Stimulated activated CD8-positive, alpha-beta memory T cell treated with anti-CD3 and anti-CD28 coated beads, Interleukin-4, amount 100 ng/mL, for 1 hour (primary cell): ENCODE measurements at regions not wholly inside any gene's neighbourhood (a gene's known extent, or its start where the extent isn't known, plus 50 kb on each side); places are given as distances from the start of the nearest gene placed in this dataset.

Experiments
- DNase-seq, 2 donors: peaks; one replicate each; pipeline ENCODE4 v3.0.0-alpha.2; 2020; ENCODE audit warnings: low read depth in 2 of 2, low spot score in 1 of 2

GRCh38 chr11:15800111-15800800 lies 556.1 kb downstream of the SOX6 start:
- no peak for DNase-seq

GRCh38 chr11:15801126-15801525 lies 555.2 kb downstream of the SOX6 start:
- no peak for DNase-seq

- DNase-seq, result no peak
These were observed 554.7 kb downstream of the SOX6 start for GRCh38 chr11:15801616-15802015.

- DNase-seq, result no peak
These were observed 550.6 kb downstream of the SOX6 start for GRCh38 chr11:15805726-15806125.

GRCh38 chr11:15806217-15806616 lies 550.1 kb downstream of the SOX6 start:
- no peak for DNase-seq

- DNase-seq, result no peak
These were observed 548.5 kb downstream of the SOX6 start for GRCh38 chr11:15807827-15808226.

- DNase-seq, result no peak
These were observed 546.3 kb downstream of the SOX6 start for GRCh38 chr11:15810082-15810481.

- DNase-seq, result no peak
These were observed 545.8 kb downstream of the SOX6 start for GRCh38 chr11:15810525-15810924.

GRCh38 chr11:15815246-15816195 lies 540.8 kb downstream of the SOX6 start:
- no peak for DNase-seq

GRCh38 chr11:15816260-15816871 lies 540.0 kb downstream of the SOX6 start:
- DNase-seq, result no peak

- DNase-seq, result no peak
These were observed 539.3 kb downstream of the SOX6 start for GRCh38 chr11:15817001-15817400.

- DNase-seq, result no peak
These were observed 538.1 kb downstream of the SOX6 start for GRCh38 chr11:15818132-15818842.

- DNase-seq, result no peak
These were observed 536.6 kb downstream of the SOX6 start for GRCh38 chr11:15819679-15820286.

- DNase-seq, result no peak
These were observed 534.9 kb downstream of the SOX6 start for GRCh38 chr11:15821451-15821850.

- DNase-seq, result no peak
These were observed 532.3 kb downstream of the SOX6 start for GRCh38 chr11:15824060-15824459.

GRCh38 chr11:15825976-15826650 lies 530.2 kb downstream of the SOX6 start:
- no peak for DNase-seq

GRCh38 chr11:15826826-15827225 lies 529.5 kb downstream of the SOX6 start:
- DNase-seq, result no peak

GRCh38 chr11:15828215-15828853 lies 528.0 kb downstream of the SOX6 start:
- DNase-seq, result no peak

- no peak for DNase-seq
These were observed 527.0 kb downstream of the SOX6 start for GRCh38 chr11:15829312-15829711.
